Astrocyte (in vitro differentiated cells and primary cell): ENCODE measurements at regions not wholly inside any gene's neighbourhood (a gene's known extent, or its start where the extent isn't known, plus 50 kb on each side); places are given as distances from the start of the nearest gene placed in this dataset.

Source experiments
- CTCF ChIP-seq: IDR thresholded peaks from 2 replicates; pipeline ENCODE4 v1.5.1; 2011; ENCODE audit warnings: low read depth, mild to moderate bottlenecking, inconsistent platforms, low read length, moderate library complexity; ENCODE audit not compliant: insufficient read depth
- EZH2 ChIP-seq: IDR thresholded peaks from 2 replicates; pipeline ENCODE4 v1.6.1; 2012; ENCODE audit warnings: mild to moderate bottlenecking, low read length, inconsistent platforms; ENCODE audit not compliant: insufficient read depth

DNA sequence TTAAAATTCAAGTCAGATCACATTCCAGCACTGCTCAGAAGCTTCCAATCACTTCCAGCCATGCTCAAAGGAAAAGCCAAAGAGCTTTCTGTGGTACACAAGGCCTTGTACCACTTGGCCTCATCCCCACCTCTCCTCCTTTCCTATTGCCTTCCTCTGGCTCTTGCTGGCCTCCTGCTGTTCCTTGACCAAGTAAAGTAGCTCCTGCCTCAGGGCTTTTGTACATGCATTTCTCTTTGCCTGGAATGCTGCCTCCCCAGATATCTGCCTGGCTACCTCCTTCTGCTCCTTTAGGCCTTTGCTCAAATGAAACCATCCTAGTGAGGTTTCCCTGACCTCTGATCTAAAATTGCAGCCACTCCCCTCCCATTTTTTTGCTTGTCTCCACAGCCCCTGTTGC is 51.2 kb upstream of the TCL1B start:
- TF ChIP-seq CTCF (no peak), EZH2 (no peak)
